Thyroid gland (tissue), 4 donors: ENCODE measurements at regions not wholly inside any gene's neighbourhood (a gene's known extent, or its start where the extent isn't known, plus 50 kb on each side); places are given as distances from the start of the nearest gene placed in this dataset.

Experiments used
- CTCF ChIP-seq, 6 experiments: fragments of 200-600 bp in 3 of 6; fragments of 450-650 bp in 3 of 6; sonication (generic) in 3 of 6; IDR thresholded peaks; one replicate each; pipeline ENCODE4 v1.5.1; 2016 to 2019; ENCODE audit warnings: antibody characterized with exemption in 6 of 6, mild to moderate bottlenecking in 2 of 6, inconsistent platforms in 1 of 6, moderate library complexity in 1 of 6
- POLR2A ChIP-seq, 2 donors: fragments of 450-650 bp; IDR thresholded peaks; one replicate each; pipeline ENCODE4 v1.6.1; 2017; ENCODE audit warnings: antibody characterized with exemption in 2 of 2, mild to moderate bottlenecking in 2 of 2, moderate library complexity in 1 of 2

GRCh38 chr2:52936029-52936428 lies 831.6 kb upstream of the CHAC2 start:
- TF ChIP-seq CTCF (IDR thresholded peaks at IDR 0.05) (no peak), POLR2A (IDR thresholded peaks at IDR 0.05) (no peak)
